A549 (cell line): ENCODE measurements at regions not wholly inside any gene's neighbourhood (a gene's known extent, or its start where the extent isn't known, plus 50 kb on each side); places are given as distances from the start of the nearest gene placed in this dataset.

Experiments
- CHD2 ChIP-seq: fragments of 150-350 bp; IDR thresholded peaks from 2 replicates; pipeline ENCODE4 v1.6.1; 2014; ENCODE audit warnings: low read length; ENCODE audit not compliant: partially characterized antibody
- CTCF ChIP-seq: fragments of >200 bp; sonication (Bioruptor Twin); formaldehyde crosslinking; IDR thresholded peaks from 3 replicates; pipeline ENCODE4 v1.5.1; 2016
- EHF ChIP-seq: fragments of 250-450 bp; sonication (Bioruptor Pico); IDR thresholded peaks from 2 replicates; pipeline ENCODE4 v1.5.0; 2020; ENCODE audit warnings: mild to moderate bottlenecking
- ELK1 ChIP-seq: fragments of 150-350 bp; IDR thresholded peaks from 2 replicates; pipeline ENCODE4 v1.6.1; 2014; ENCODE audit warnings: low read depth, mild to moderate bottlenecking, low read length
- EP300 ChIP-seq, 2 experiments: fragments of >200 bp; sonication (Bioruptor Twin); formaldehyde crosslinking; IDR thresholded peaks; 2 replicates in 1 of 2; 3 replicates in 1 of 2; pipeline ENCODE4 v1.6.1; 2016 to 2017
- HOXA7 ChIP-seq: fragments of 250-450 bp; sonication (Bioruptor Pico); IDR thresholded peaks from 2 replicates; pipeline ENCODE4 v1.5.0; 2020; ENCODE audit warnings: mild to moderate bottlenecking, moderate library complexity
- JUNB ChIP-seq: fragments of >200 bp; sonication (Bioruptor Twin); formaldehyde crosslinking; IDR thresholded peaks from 2 replicates; pipeline ENCODE4 v1.6.1; 2016
- MAFK ChIP-seq: fragments of 450-650 bp; IDR thresholded peaks from 2 replicates; pipeline ENCODE4 v1.6.1; 2014; ENCODE audit not compliant: partially characterized antibody
- MYC ChIP-seq: IDR thresholded peaks from 2 replicates; pipeline ENCODE4 v1.6.1; 2012; ENCODE audit warnings: mild to moderate bottlenecking, inconsistent platforms, low read length, improper control_type of control experiment, borderline replicate concordance
- POLR2A ChIP-seq: IDR thresholded peaks from 2 replicates; pipeline ENCODE4 v1.6.1; 2012; ENCODE audit warnings: mild to moderate bottlenecking, low read length
- RNF2 ChIP-seq: fragments of 200-600 bp; sonication (generic); IDR thresholded peaks from 2 replicates; pipeline ENCODE4 v1.6.1; 2016; ENCODE audit warnings: low read depth, mild to moderate bottlenecking, antibody characterized with exemption, moderate library complexity, borderline replicate concordance
- SMC3 ChIP-seq: fragments of >200 bp; sonication (Bioruptor Twin); formaldehyde crosslinking; IDR thresholded peaks from 3 replicates; pipeline ENCODE4 v1.6.1; 2018; ENCODE audit warnings: inconsistent platforms
- USF2 ChIP-seq: fragments of 450-650 bp; IDR thresholded peaks from 2 replicates; pipeline ENCODE4 v1.6.1; 2014; ENCODE audit warnings: antibody characterized with exemption
- ZSCAN20 ChIP-seq: fragments of 250-450 bp; sonication (Bioruptor Pico); IDR thresholded peaks from 2 replicates; pipeline ENCODE4 v1.8.0; 2022; ENCODE audit warnings: mild to moderate bottlenecking, moderate library complexity

- TF ChIP-seq JUNB (no peak), CTCF (no peak), MAFK (no peak), ELK1 (no peak), RNF2 (no peak), MYC (no peak), POLR2A (no peak), SMC3 (no peak), ZSCAN20 (CRISPR knock-in tag) (no peak), USF2 (no peak), HOXA7 (CRISPR knock-in tag) (no peak), EHF (CRISPR knock-in tag) (no peak), CHD2 (no peak), EP300 (IDR thresholded peaks at IDR 0.05) (no peak)
Observed at GRCh38 chr22:40114411-40114810, 63.3 kb upstream of the TNRC6B start.
